ENCODE measurements at regions not wholly inside any gene's neighbourhood (a gene's known extent, or its start where the extent isn't known, plus 50 kb on each side); places are given as distances from the start of the nearest gene placed in this dataset.

GRCh38 chr5:45195026-45195425 is 386.3 kb downstream of the MRPS30 start:
- no peak for TF ChIP-seq CTCF (IDR thresholded peaks at IDR 0.05)
- intact Hi-C loops (cut with DNase I), result no loop called here
- Histone ChIP-seq H3K9me3 (no peaks in the 10 kb centered on the region), H3K27me3 (no peaks in the 10 kb centered on the region), H3K4me3 (no peak overlapping the region), H3K4me1 (no peaks in the 10 kb centered on the region), H3K27ac (no peak overlapping the region), H3K36me3 (no peaks in the 10 kb centered on the region)
- no peak for DNase-seq
- ATAC-seq, result no peak
- no peak for FAIRE-seq
- WGBS, 2 donors, result 85 to 92% methylated on average over 1 of the region's 1 CpG

Data from pancreas (tissue), 10 donors.